ENCODE measurements at regions not wholly inside any gene's neighbourhood (a gene's known extent, or its start where the extent isn't known, plus 50 kb on each side); places are given as distances from the start of the nearest gene placed in this dataset.

DNA sequence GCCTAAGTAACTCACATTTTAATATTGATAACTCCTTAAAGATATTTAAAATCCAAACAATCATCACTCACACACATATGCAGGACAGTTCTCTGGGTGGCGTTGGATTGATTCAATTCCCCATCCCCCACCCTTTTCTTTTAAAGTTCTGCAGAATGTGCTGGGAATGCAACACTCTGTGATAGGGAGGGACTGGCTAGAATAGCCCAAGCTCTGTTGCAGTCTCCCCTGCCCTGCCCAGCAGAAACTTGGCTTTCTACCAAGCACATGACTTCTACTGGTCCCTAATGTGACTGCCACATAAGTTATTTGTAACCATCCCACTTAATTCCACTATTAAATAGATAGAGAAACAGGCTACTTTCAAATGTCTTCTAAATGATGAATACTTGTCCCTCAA, 55.2 kb downstream of the TWIST1 start:
- no peak overlapping the region for H3K27ac ChIP-seq
- TF ChIP-seq ZFX (IDR thresholded peaks at IDR 0.05; ENCODE audit: borderline replicate concordance), result no peak
- TF ChIP-seq, protein P1, sequence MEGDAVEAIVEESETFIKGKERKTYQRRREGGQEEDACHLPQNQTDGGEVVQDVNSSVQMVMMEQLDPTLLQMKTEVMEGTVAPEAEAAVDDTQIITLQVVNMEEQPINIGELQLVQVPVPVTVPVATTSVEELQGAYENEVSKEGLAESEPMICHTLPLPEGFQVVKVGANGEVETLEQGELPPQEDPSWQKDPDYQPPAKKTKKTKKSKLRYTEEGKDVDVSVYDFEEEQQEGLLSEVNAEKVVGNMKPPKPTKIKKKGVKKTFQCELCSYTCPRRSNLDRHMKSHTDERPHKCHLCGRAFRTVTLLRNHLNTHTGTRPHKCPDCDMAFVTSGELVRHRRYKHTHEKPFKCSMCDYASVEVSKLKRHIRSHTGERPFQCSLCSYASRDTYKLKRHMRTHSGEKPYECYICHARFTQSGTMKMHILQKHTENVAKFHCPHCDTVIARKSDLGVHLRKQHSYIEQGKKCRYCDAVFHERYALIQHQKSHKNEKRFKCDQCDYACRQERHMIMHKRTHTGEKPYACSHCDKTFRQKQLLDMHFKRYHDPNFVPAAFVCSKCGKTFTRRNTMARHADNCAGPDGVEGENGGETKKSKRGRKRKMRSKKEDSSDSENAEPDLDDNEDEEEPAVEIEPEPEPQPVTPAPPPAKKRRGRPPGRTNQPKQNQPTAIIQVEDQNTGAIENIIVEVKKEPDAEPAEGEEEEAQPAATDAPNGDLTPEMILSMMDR (IDR thresholded peaks at IDR 0.05), result no peak

DNA sequence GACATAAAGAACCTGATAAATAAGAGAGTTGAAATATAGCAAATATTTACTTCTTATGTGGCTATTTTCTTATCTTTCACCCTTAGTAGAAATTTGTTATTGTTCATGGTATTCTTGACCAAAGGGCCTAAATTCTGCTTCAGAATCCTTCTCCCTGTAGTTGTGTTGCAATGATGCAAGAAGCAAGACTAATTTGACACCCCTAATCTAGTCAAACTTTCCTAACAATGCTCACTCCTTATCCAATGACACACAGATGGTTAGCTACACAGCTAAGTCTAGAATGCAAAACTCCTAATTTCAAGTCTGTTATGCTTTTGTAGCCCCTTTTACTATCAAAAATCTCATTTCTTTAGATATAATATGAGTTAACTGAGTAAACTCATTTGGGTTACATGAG, 56.1 kb downstream of the TWIST1 start:
- H3K27ac ChIP-seq, result peak overlapping the region; percentile 14
- TF ChIP-seq ZFX (IDR thresholded peaks at IDR 0.05; ENCODE audit: borderline replicate concordance), result no peak
- TF ChIP-seq, protein P1 (IDR thresholded peaks at IDR 0.05), result no peak

DNA sequence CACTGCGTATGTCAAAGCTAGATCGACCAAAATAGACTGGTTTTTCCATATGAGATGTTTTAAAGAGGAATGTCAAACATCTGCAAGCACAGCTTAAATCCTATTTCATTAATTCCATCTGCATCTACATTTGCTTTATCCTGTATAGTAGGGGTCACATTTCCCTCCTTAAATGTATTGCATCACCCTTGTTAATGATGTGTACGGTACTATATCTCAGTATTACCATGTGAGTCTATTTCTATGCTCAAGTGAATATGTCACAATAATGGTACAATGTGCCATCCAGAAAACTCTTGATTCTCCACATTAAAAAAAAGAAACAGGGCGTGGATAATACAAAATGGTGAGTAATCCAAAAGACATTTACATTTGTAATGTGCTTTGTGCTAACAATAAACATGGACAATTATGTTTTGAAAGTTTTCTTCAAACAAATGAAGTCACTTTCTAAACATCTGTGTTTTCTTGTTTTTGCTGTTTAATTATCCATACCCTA, 56.6 kb downstream of the TWIST1 start:
- peak overlapping the region; percentile 14; the same call in 1 of the 2 replicates for H3K27ac ChIP-seq
- TF ChIP-seq, protein P1 (IDR thresholded peaks at IDR 0.05), result no peak
- no peak for TF ChIP-seq ZFX (IDR thresholded peaks at IDR 0.05; ENCODE audit: borderline replicate concordance)

DNA sequence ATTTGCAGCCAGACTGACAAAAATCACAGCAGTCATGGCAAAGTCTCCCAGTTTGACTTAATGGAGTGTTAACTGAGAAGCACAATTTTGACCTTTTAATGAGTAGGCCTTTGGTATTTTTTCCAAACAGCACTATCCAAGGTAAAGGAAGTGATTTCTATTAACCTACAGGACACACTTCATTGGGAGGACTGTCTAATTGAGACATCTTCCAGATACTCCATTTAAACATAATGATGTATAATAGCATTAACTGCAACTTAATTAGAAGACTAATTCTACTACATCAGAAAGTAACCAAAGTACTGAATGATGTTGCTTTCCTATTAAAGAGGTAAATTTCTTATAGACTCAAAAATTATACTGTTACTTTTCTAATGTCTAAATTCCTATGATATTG, 61.1 kb downstream of the TWIST1 start:
- TF ChIP-seq, protein P1 (IDR thresholded peaks at IDR 0.05), result no peak
- no peak for TF ChIP-seq ZFX (IDR thresholded peaks at IDR 0.05; ENCODE audit: borderline replicate concordance)

More for the DNA sequence above, 61.1 kb downstream of the TWIST1 start:
- H3K27ac ChIP-seq, result no peak overlapping the region
